ENCODE measurements at regions not wholly inside any gene's neighbourhood (a gene's known extent, or its start where the extent isn't known, plus 50 kb on each side); places are given as distances from the start of the nearest gene placed in this dataset.

GRCh38 chr15:47293466-47294162 lies 423.7 kb upstream of the SEMA6D start:
- no peaks in the 10 kb centered on the region for H3K27me3 Mint-ChIP-seq
- H3K9me3 Mint-ChIP-seq (ENCODE audit: low read depth) = no peaks in the 10 kb centered on the region
- no peak overlapping the region for H3K27ac Mint-ChIP-seq
- no peaks in the 10 kb centered on the region for H3K4me1 Mint-ChIP-seq
- no peak overlapping the region for H3K4me3 Mint-ChIP-seq
- no peaks in the 10 kb centered on the region for H3K36me3 Mint-ChIP-seq (ENCODE audit: low read depth)
- DNase-seq (no peak), ATAC-seq (no peak)
- intact Hi-C loops (cut with DNase I, micrococcal nuclease) = no loop called here
- ChIA-PET POLR2A (no interaction called here), CTCF (no interaction called here)

DNA sequence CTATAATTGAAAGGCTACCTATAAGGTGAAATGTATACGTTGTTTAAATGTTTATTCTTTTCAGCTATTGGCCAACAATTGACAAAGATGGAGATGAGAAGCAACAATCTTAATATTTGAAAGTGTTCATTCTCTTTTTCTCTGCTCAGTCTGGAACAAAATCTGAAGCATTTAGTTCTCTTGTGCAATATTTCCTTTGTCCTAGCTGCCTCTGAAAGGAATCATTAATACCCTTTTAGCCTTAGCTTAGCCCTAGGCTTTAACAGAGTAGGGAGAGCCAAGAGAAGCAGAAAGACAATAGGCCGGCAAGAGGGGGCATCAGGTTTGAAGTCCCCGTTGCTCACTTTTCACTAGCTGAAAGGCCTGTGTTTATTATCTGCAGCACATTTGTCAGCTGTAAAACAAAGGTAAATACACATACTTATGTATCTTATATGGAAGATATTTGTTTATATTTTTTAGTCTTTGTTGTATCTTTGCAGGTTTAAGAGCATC lies 422.5 kb upstream of the SEMA6D start:
- DNase-seq (no peak), ATAC-seq (no peak)
- H3K36me3 Mint-ChIP-seq (ENCODE audit: low read depth) = no peaks in the 10 kb centered on the region
- no peak overlapping the region for H3K27ac Mint-ChIP-seq
- intact Hi-C loops (cut with DNase I, micrococcal nuclease) = no loop called here
- CTCF ChIA-PET = interaction anchor here (0.8 kb wide), 1 partner anchor 13 kb away, joined by 4 read pairs; no protein-coding TSS in a partner anchor
- no peaks in the 10 kb centered on the region for H3K27me3 Mint-ChIP-seq
- POLR2A ChIA-PET = no interaction called here
- H3K4me3 Mint-ChIP-seq = no peak overlapping the region
- H3K4me1 Mint-ChIP-seq = no peaks in the 10 kb centered on the region
- H3K9me3 Mint-ChIP-seq (ENCODE audit: low read depth) = no peaks in the 10 kb centered on the region

GRCh38 chr15:47296881-47297280 lies 420.4 kb upstream of the SEMA6D start:
- ChIA-PET CTCF (no interaction called here), POLR2A (no interaction called here)
- H3K9me3 Mint-ChIP-seq (ENCODE audit: low read depth) = no peaks in the 10 kb centered on the region
- no peak for ATAC-seq
- intact Hi-C loops (cut with DNase I, micrococcal nuclease) = no loop called here
- no peak overlapping the region for H3K4me3 Mint-ChIP-seq
- H3K36me3 Mint-ChIP-seq (ENCODE audit: low read depth) = no peaks in the 10 kb centered on the region
- H3K27me3 Mint-ChIP-seq = no peaks in the 10 kb centered on the region
- DNase-seq = no peak
- no peaks in the 10 kb centered on the region for H3K4me1 Mint-ChIP-seq
- H3K27ac Mint-ChIP-seq = no peak overlapping the region

DNA sequence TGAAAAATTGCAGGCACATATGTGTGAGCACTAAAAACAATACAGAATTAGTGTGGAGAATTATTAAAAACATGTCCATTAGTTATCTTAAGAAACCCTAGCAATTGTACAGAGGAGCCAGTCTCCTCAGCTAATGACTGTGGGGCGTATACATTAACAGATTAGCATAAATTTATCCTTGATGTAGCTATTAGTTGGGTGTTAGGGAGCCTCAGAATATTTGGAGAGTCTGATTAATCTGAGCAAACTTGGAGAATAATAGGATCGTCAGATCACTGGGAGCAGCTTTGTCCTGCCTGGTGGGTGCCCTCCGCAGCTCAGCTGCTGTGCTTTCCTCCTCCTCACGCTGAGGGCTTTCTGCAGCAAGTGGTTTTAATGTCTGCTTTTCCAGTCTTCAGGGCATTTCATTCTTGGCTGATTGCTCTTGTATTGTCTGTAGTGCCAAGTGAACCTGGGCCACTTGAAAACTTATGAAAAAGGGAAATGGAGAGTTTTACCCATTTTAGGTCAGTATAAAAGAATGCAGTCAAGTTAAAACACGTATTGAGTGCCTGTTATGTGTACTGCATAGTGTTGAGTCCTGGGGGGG lies 417.4 kb upstream of the SEMA6D start:
- H3K27me3 Mint-ChIP-seq = no peaks in the 10 kb centered on the region
- no peaks in the 10 kb centered on the region for H3K36me3 Mint-ChIP-seq (ENCODE audit: low read depth)
- ATAC-seq (no peak), DNase-seq (no peak)
- H3K9me3 Mint-ChIP-seq (ENCODE audit: low read depth) = peaks cover 2% of the 10 kb centered on the region
- ChIA-PET POLR2A (no interaction called here), CTCF (no interaction called here)
- H3K4me1 Mint-ChIP-seq = no peaks in the 10 kb centered on the region
- intact Hi-C loops (cut with DNase I, micrococcal nuclease) = no loop called here
- no peak overlapping the region for H3K27ac Mint-ChIP-seq
- H3K4me3 Mint-ChIP-seq = no peak overlapping the region

DNA sequence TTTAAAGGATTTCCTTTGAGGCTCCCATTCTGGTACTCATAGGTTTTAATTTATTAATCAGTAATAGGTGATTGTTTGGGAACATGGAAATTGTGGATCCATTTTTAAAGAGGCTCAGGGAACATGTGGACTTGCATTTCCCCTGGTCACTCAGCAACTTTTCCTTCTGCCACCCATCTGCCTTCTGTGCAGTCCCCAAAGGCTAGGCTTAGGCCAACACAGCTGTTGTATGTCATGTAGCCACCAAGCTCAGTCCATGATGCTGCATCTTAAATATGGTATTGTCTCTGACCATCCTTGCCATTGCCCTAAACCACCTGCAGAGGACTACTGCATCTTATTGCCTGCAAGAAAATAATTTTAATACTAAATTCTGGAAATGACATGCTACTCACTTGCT lies 416.7 kb upstream of the SEMA6D start:
- Mint-ChIP-seq H3K4me1 (no peaks in the 10 kb centered on the region), H3K36me3 (ENCODE audit: low read depth) (no peaks in the 10 kb centered on the region), H3K27ac (no peak overlapping the region), H3K27me3 (no peaks in the 10 kb centered on the region), H3K4me3 (no peak overlapping the region), H3K9me3 (ENCODE audit: low read depth) (peaks cover 2% of the 10 kb centered on the region)
- ChIA-PET CTCF (no interaction called here), POLR2A (no interaction called here)
- intact Hi-C loops (cut with DNase I, micrococcal nuclease) = no loop called here
- ATAC-seq (no peak), DNase-seq (no peak)

DNA sequence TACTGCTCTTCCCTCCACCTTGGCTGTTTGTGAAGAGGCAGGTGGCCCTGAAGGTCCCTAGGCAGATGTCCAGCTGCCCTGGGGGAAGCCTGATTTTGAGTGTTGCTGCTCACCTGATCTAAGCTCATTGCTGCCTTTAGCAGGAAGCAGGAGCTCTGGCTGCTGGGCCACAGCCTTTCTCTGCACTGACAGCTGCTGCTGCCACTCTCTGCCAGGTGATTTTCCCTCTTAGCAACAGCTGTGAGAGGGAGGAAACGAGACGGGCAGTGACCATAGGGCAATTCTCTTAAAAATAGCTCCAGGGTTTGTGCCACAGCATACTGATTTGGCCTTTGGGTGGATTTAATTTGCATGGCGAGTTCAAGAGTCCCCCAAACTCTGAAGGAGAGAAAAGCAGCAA lies 415.8 kb upstream of the SEMA6D start:
- DNase-seq = no peak
- Mint-ChIP-seq H3K9me3 (ENCODE audit: low read depth) (peaks cover 2% of the 10 kb centered on the region), H3K36me3 (ENCODE audit: low read depth) (no peaks in the 10 kb centered on the region), H3K27me3 (no peaks in the 10 kb centered on the region), H3K27ac (no peak overlapping the region), H3K4me1 (no peaks in the 10 kb centered on the region), H3K4me3 (no peak overlapping the region)
- ATAC-seq = no peak
- ChIA-PET POLR2A (no interaction called here), CTCF (interaction anchor here (0.6 kb wide), 1 partner anchor 118 kb away, joined by 3 read pairs; no protein-coding TSS in a partner anchor)
- intact Hi-C loops (cut with DNase I, micrococcal nuclease) = no loop called here

GRCh38 chr15:47304656-47305055 lies 412.6 kb upstream of the SEMA6D start:
- Mint-ChIP-seq H3K4me3 (no peak overlapping the region), H3K36me3 (ENCODE audit: low read depth) (no peaks in the 10 kb centered on the region), H3K27ac (no peak overlapping the region), H3K9me3 (ENCODE audit: low read depth) (peaks cover 2% of the 10 kb centered on the region), H3K4me1 (no peaks in the 10 kb centered on the region), H3K27me3 (no peaks in the 10 kb centered on the region)
- intact Hi-C loops (cut with DNase I, micrococcal nuclease) = no loop called here
- POLR2A ChIA-PET = no interaction called here
- ATAC-seq = no peak
- no peak for DNase-seq
- CTCF ChIA-PET = no interaction called here

- H3K4me1 Mint-ChIP-seq = no peaks in the 10 kb centered on the region
- peaks cover 2% of the 10 kb centered on the region for H3K36me3 Mint-ChIP-seq (ENCODE audit: low read depth)
- H3K9me3 Mint-ChIP-seq (ENCODE audit: low read depth) = peaks cover 2% of the 10 kb centered on the region
- ChIA-PET POLR2A (no interaction called here), CTCF (interaction anchor here (1.3 kb wide), 1 partner anchor 9 kb away, joined by 3 read pairs; no protein-coding TSS in a partner anchor)
- ATAC-seq (no peak), DNase-seq (no peak)
- H3K27me3 Mint-ChIP-seq = no peaks in the 10 kb centered on the region
- intact Hi-C loops (cut with DNase I, micrococcal nuclease) = no loop called here
- no peak overlapping the region for H3K27ac Mint-ChIP-seq
- H3K4me3 Mint-ChIP-seq = no peak overlapping the region
Measured at GRCh38 chr15:47312161-47312560, 405.1 kb upstream of the SEMA6D start.

- ATAC-seq (no peak), DNase-seq (no peak)
- no peak overlapping the region for H3K27ac Mint-ChIP-seq
- POLR2A ChIA-PET = no interaction called here
- CTCF ChIA-PET = no interaction called here
- intact Hi-C loops (cut with DNase I, micrococcal nuclease) = no loop called here
- no peaks in the 10 kb centered on the region for H3K9me3 Mint-ChIP-seq (ENCODE audit: low read depth)
- no peaks in the 10 kb centered on the region for H3K27me3 Mint-ChIP-seq
- H3K4me3 Mint-ChIP-seq = no peak overlapping the region
- no peaks in the 10 kb centered on the region for H3K4me1 Mint-ChIP-seq
- H3K36me3 Mint-ChIP-seq (ENCODE audit: low read depth) = no peaks in the 10 kb centered on the region
Measured at GRCh38 chr15:47326410-47327333, 390.6 kb upstream of the SEMA6D start.

DNA sequence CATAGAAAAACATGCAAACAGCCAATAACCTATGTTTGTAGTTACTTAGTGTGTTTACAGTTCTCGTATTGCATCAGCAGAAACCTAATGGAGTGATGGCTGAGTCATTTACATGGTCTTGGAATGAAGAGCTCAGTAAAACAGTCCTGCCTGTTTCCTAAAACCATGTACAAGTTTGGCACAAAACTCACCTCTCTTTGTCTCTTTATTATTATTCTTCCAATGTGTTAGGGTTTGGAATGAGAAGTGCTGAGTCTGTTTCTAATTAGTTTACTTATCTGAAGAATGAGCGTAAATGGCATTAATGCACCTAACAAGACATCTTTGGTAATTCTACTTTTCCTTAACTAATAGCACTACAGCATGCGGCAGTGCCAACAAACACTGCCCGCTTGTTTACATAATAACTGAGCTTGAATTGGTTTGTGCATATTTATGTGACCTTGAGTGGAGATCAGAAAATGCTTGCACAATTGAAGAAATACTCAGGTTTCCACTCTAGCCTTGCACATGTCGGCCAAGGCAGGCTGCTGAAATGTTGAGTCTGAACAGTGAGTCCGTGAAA lies 385.4 kb upstream of the SEMA6D start:
- DNase-seq = no peak
- no peak for ATAC-seq
- Mint-ChIP-seq H3K4me3 (no peak overlapping the region), H3K4me1 (no peaks in the 10 kb centered on the region), H3K9me3 (ENCODE audit: low read depth) (no peaks in the 10 kb centered on the region), H3K36me3 (ENCODE audit: low read depth) (no peaks in the 10 kb centered on the region), H3K27ac (no peak overlapping the region), H3K27me3 (no peaks in the 10 kb centered on the region)
- ChIA-PET POLR2A (no interaction called here), CTCF (no interaction called here)
- intact Hi-C loops (cut with DNase I, micrococcal nuclease) = no loop called here

DNA sequence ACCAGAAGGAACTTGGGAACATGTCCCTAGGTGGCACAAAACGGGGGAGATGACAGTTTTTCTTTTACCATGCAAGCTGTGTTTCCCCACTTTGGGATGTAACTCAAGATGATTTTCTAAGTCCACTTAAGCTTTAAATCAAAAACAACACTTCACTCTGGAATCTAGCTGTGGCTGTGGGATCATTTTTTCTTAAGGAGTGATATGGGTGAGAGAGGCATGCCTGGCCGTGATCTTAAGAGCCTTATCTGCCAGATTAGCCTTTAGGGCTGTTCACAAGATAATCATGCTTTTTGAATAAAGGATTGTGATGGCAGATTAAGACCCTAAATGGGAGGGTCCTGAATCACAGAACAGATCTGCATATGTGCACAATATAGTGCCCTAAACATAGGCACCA lies 384.8 kb upstream of the SEMA6D start:
- H3K9me3 Mint-ChIP-seq (ENCODE audit: low read depth) = no peaks in the 10 kb centered on the region
- ChIA-PET POLR2A (no interaction called here), CTCF (no interaction called here)
- no peaks in the 10 kb centered on the region for H3K4me1 Mint-ChIP-seq
- ATAC-seq = no peak
- H3K27me3 Mint-ChIP-seq = no peaks in the 10 kb centered on the region
- no peaks in the 10 kb centered on the region for H3K36me3 Mint-ChIP-seq (ENCODE audit: low read depth)
- H3K4me3 Mint-ChIP-seq = no peak overlapping the region
- no peak overlapping the region for H3K27ac Mint-ChIP-seq
- no peak for DNase-seq
- intact Hi-C loops (cut with DNase I, micrococcal nuclease) = no loop called here

DNA sequence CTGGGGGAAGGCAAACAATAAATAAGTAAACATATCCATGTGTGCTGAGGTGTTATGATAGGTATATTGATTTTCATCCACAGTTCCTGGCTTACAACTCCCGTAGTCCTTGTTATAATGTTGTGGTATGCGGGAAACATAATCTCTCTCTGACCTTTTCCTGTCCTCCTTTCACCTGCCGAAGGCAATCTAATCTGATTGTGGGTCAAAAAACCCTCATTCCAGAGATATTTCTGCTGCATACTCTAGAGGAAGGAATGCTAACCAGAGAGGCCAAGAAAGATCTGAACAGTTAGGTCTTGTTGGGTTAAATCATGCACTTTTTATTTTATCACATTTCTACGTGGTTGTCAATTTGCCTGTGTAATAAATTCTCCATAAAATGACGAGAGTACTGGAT lies 383.6 kb upstream of the SEMA6D start:
- POLR2A ChIA-PET = no interaction called here
- H3K9me3 Mint-ChIP-seq (ENCODE audit: low read depth) = no peaks in the 10 kb centered on the region
- ATAC-seq = no peak
- H3K27ac Mint-ChIP-seq = no peak overlapping the region
- H3K4me3 Mint-ChIP-seq = no peak overlapping the region
- no peaks in the 10 kb centered on the region for H3K27me3 Mint-ChIP-seq
- intact Hi-C loops (cut with DNase I, micrococcal nuclease) = no loop called here
- DNase-seq = no peak
- CTCF ChIA-PET = no interaction called here
- H3K36me3 Mint-ChIP-seq (ENCODE audit: low read depth) = no peaks in the 10 kb centered on the region
- H3K4me1 Mint-ChIP-seq = no peaks in the 10 kb centered on the region

All from activated CD4-positive, alpha-beta T cell treated with anti-CD3 and anti-CD28 coated beads for 36 hours (primary cell).